KBM-7 (cell line): ENCODE measurements at regions not wholly inside any gene's neighbourhood (a gene's known extent, or its start where the extent isn't known, plus 50 kb on each side); places are given as distances from the start of the nearest gene placed in this dataset.
"Not testable (repeated sequence)": the region's sequence is repeated elsewhere in the genome, so short reads cannot be mapped to it uniquely, and the experiment has no call there.

Experiments
- DNase-seq: peaks from one replicate; pipeline ENCODE4 v3.0.0-alpha.2; 2015
- in situ Hi-C: fragments of 300-500 bp; cut with MboI; formaldehyde crosslinking; loops from 2 replicates; pipeline ENCODE4 v1.14.3; 2020; ENCODE audit warnings: low sequenced_read_pairs, low pct_unique_long_range_greater_than_20kb, mixed read lengths

DNA sequence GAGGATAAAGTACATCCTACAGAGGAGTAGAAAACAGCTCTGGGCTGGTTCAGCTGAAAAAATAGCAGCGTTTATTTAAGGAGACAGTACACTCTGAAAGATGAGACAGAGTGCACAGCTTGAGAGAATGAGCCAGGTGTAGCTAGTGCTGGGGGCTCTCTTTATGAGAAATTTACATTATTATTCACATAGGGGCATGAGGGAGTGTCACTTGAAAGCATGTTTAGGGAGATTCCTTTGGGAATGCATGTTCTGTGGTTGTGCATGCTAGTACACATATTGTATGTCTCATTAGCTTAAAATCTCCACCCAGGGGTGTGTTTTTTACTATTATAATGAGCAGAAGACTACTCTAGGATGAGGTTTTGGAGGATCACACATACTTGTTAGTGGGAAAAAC, 1224.4 kb downstream of the REEP3 start:
- no peak for DNase-seq
- in situ Hi-C loops = no loop called here

- in situ Hi-C loops = no loop called here
- DNase-seq = no peak
Observed at GRCh38 chr10:64750672-64751071, 1229.5 kb downstream of the REEP3 start.

DNA sequence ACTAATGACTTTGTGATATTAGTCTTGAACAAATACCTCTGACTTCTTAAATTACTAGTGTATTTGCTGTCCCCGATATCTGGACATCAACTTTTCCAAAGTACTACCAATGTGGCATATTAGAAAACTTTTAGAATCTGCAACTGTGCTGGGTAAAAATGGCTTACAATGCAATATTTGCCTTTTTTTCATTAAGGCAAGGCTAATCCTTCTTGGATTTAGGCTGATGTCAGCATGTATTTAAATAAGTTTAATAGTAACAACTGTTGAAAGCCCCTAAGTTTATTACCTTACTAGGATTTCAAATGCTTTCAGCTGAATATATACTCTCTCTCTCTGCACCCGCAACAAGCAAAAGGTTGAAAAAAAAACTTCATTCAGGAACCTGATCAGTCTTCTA, 1232.3 kb downstream of the REEP3 start:
- no peak for DNase-seq
- in situ Hi-C loops = no loop called here

DNA sequence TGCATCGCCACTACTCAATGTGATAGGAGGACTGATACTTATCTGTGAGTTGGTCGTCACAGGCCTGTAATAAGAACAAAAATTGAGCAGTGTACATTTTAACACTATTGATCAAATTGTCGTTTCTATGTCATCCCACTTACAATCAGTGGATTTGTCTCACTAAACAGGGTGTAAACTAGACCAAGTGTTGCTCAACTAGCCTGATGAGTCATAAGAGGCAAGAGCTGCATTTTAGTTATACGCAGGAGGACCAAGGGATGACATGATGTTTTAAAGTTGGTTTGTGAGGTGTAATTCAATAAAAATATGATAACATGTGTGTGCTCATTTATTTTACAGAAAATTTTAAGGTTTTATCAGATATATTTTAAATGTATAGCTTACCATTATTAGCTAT, 1239.2 kb downstream of the REEP3 start:
- in situ Hi-C loops = no loop called here
- DNase-seq = no peak

GRCh38 chr10:64762861-64763260, 1241.7 kb downstream of the REEP3 start:
- DNase-seq = no peak
- in situ Hi-C loops = no loop called here

- in situ Hi-C loops = no loop called here
Observed at GRCh38 chr10:64765498-64765897, 1244.3 kb downstream of the REEP3 start.

DNA sequence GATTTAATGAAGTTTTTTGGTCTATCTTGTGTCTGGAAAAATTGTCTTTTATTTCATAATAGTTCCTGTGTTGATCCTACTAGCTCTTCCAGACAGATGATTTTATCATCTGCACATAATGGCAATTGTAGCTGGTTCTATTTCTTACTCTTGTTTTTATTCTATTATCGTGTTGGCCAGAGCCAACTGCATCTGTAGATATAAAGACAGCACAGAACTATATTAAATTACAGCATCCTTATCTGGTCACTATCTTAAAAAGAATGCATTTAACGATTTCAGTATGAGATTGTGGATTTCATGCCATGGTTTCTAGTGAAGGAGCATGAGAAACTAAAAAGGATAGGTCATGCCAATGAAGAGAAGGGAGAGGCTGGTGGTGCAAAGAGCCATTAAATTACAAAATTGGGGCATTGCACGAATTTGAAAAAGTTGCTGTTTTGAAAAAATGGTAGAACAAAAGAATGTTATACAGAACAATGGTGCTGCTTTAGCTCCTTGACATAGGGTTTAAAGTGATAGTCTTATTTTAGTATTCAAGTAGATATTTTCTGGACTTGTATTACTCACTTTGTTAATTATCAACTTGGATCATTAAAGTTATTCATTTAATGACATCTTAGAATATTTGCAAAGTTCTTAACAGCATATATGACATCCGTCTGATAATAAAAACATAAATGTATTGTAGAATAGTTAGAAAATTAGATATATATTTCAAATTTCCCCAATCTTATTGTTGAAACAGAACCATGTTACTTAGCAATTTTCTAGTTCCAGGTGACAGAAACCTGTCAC, 1250.3 kb downstream of the REEP3 start:
- in situ Hi-C loops = no loop called here
- no peak for DNase-seq

More at GRCh38 chr10:64765498-64765897, 1244.3 kb downstream of the REEP3 start:
- DNase-seq = no peak

- in situ Hi-C loops = no loop called here
- DNase-seq = no peak
Observed at GRCh38 chr10:64773357-64773756, 1252.2 kb downstream of the REEP3 start.

DNA sequence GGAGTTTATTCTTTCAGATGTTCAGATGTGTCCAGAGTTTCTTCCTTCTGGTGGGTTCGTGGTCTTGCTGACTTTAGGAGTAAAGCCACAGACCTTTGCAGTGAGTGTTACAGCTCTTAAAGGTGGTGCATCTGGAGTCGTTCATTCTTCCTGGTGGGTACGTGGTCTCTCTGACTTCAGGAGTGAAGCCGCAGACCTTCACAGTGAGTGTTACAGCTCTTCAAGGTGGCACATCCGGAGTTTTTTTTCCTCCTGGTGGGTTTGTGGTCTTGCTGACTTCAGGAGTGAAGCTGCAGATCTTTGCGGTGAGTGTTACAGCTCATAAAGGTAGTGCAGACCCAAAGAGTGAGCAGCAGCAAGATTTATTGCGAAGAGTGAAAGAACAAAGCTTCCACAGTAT, 1263.2 kb downstream of the REEP3 start:
- in situ Hi-C loops, DNase-seq: not testable (repeated sequence)

DNA sequence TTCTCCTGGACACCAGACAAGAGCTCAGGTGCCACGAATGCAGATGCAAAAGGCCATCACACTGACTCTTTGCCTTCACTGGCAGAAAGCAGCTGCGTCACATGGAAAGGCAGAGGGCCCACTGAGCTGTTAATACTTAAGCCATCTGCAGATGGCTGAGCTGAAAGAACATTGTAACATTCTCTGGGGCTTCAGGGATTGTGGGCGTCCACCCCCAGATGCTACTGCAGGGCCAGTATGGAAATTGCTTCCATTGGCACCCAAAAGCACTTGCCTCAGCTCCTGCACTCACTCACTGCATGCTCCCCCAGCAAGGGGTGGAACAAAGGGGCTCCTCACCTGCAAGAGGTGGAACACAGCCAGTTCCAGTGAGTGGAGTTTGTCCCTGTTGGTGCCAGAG, 1264.6 kb downstream of the REEP3 start:
- in situ Hi-C loops = no loop called here
- no peak for DNase-seq

GRCh38 chr10:64786989-64787388, 1265.8 kb downstream of the REEP3 start:
- in situ Hi-C loops = no loop called here
- DNase-seq = no peak

DNA sequence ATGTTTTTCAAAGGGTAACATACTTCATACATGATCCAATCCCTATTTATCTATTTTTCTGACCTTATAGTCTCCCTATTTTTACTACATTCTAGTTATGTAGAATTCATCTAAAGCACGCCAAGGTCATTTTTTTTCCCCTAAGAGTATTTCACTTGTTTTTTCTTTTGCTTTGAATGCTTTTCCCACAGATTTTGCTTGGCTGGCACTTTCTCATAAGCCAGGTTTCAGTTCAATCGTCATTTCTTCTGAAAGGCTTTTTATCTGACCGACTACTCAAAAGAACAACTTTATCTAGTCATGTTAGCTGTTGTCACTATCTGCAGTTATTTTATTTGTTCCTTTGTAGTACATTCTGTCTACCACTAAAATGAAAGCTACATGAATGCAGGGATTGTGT, 1274.6 kb downstream of the REEP3 start:
- in situ Hi-C loops = no loop called here
- DNase-seq = no peak

GRCh38 chr10:64798297-64798696, 1277.1 kb downstream of the REEP3 start:
- in situ Hi-C loops = no loop called here
- no peak for DNase-seq

- DNase-seq, in situ Hi-C loops: not testable (repeated sequence)
Observed at GRCh38 chr10:64808233-64808632, 1287.0 kb downstream of the REEP3 start.

DNA sequence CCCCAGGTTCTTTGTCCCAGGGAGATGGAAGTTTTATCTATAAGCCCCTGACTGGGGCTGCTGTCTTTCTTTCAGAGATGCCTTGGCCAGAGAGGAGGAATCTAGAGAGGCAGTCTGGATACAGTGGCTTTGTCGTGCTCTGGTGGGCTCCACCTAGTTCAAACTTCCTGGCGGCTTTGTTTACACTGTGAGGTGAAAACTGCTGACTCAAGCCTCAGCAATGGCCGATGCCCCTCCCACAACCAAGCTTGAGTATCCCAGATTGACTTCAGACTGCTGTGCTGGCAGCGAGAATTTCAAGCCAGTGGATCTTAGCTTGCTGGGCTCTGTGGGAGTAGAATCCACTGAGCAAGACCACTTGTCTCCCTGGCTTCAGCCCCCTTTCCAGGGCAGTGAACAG, 1288.8 kb downstream of the REEP3 start:
- in situ Hi-C loops, DNase-seq: not testable (repeated sequence)

DNA sequence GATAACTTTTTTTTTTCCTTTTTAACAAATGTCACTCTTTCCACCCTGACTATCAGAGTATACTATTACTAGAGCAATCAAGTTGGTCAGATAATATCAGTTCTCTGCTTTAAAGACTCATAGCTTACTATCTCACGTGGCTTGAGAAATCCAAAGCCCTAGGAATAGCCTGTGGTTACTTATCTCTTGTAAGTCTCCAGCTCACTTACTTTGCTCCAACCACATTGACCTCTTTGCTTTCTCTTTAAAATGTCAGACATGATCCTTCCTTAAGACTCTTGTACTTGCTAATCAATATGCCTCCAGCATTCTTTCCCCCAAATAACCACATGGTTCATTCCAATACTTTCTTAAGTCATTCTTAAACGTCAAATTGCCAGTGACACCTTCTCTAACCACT, 1292.2 kb downstream of the REEP3 start:
- in situ Hi-C loops = no loop called here

DNA sequence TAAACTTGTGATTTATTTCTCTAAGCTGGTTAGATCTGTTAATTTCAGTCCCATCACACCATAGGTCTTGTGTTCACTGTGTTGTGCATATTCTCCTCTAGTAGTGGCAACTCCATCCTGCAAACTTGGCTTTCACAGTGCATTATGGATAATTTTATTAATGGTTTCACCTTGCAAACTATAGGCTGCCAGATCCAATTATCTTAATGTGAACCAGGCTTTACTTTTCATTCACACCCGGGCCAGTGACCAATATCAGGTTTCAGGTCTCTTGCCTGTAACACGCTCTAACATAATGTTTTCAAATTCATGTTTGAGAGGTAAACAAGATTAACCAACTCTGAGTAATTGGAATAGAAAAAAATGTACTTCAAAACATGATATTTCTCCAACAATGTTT, 1293.0 kb downstream of the REEP3 start:
- in situ Hi-C loops = no loop called here

More for the DNA sequence above, 1292.2 kb downstream of the REEP3 start:
- no peak for DNase-seq

DNA sequence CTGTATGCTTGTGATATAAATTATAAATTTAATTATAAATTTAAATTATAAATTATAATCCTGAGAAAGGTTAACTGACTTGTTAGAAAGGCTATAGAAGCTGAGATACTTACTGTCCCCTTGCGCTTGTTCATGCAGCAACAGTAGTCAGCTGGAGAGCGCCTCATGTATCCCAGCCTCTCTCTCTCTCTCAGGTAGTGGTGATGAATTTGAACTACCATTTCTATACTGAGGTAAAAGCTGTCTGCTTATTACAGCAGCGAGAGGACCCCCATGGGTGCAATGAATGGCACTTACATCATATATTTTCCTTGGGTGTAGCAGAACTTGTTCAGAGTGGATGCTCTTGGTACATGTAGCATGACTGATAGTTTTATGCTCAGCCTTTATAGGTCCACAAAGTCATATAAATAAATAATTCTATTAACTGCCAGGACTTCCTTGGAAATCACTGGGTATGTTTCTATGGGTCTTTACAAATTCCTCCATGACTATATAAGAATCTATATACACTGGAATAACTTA, 1308.7 kb downstream of the REEP3 start:
- in situ Hi-C loops = no loop called here
- DNase-seq = no peak

More for the DNA sequence above, 1293.0 kb downstream of the REEP3 start:
- no peak for DNase-seq

DNA sequence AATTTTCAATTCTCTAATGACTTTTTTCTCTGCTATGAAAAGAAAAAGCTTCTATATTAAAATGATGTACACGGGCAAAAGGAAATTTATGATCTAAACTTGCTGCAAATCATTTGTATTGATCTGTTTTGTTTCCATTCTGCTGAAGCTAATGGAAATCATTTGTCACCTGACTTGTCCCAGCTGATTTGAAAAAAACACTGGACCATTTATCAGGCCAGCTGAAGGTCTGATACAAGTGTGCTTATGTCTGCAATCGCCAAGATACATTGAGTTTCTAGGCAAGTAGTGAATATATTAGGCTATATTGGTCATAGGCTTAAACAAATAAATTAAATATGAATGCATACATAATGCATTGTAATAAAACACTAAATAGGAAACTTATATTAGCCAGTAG, 1309.7 kb downstream of the REEP3 start:
- DNase-seq = no peak
- in situ Hi-C loops = no loop called here

DNA sequence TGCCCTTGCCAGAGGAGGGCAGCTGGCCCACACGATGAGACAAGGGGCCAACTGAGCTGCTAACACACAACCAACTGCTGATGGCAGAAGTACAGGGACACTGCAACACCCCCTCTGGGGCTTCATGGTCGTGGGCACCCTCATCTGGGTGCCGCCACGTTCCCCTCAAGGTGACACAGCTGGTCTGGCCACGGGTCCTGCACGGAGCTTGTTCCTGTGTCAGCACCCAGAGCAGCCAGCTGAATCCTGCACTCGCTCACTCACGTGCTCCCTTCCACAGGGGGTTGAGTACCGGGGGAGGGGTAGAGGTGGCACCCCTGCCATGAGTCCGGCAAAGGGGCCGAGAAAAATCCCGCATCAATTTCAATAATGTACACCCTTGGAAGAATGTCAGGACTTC, 1319.1 kb downstream of the REEP3 start:
- DNase-seq = no peak
- in situ Hi-C loops = no loop called here

DNA sequence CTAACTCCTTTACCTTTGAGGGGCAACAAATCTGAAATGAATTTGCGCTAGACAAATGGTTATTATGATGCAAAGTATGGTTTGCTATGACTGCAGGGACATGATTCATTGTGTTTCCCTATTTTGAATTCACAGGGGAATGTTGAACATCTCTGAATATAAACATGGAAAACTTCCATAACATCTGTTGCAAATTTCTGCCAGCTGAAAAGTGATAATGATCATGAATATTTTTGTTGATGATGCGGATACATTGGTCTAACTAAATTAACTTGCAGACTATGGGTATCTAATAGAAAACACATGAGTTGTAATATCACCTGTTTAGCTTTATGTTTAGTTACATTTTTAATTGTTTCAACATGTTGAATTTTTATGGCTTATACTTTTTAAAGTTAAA, 1325.5 kb downstream of the REEP3 start:
- DNase-seq = no peak
- in situ Hi-C loops = no loop called here
